H1 (cell line): ENCODE measurements at regions not wholly inside any gene's neighbourhood (a gene's known extent, or its start where the extent isn't known, plus 50 kb on each side); places are given as distances from the start of the nearest gene placed in this dataset.

Experiments used
- CTCF ChIA-PET: fragments of 300-600 bp; sonication (Branson Sonifier 250); formaldehyde crosslinking; loops from one replicate; lab custom pipeline; 2021; ENCODE audit not compliant: partially characterized antibody; lab: Charles Lee
- POLR2A ChIA-PET: fragments of 300-600 bp; sonication (Branson Sonifier 250); formaldehyde crosslinking; loops from one replicate; lab custom pipeline; 2021; ENCODE audit warnings: inconsistent platforms; ENCODE audit not compliant: partially characterized antibody; lab: Charles Lee
- DNase-seq, 2 experiments: peaks; one replicate each; pipeline versions ENCODE4 v3.0.0 to v3.0.0-alpha.2; 2010 to 2022; ENCODE audit warnings: low spot score in 2 of 2, low read depth in 1 of 2, mixed read lengths in 1 of 2
- FAIRE-seq: peaks from 2 replicates; lab custom pipeline; 2011; peaks lifted over from hg19 to GRCh38; lab: Jason Lieb, UNC
- H2AFZ ChIP-seq: 2 replicates; pipeline ENCODE4 v1.8.1; 2012; ENCODE audit warnings: low read length, inconsistent platforms
- H2AK5ac ChIP-seq: 2 replicates; pipeline ENCODE4 v1.6.1; 2013; ENCODE audit warnings: low read depth, low read length
- H2BK120ac ChIP-seq: replicated peaks from 2 replicates; pipeline ENCODE3; 2013; ENCODE audit warnings: low read depth, low read length, inconsistent platforms
- H2BK12ac ChIP-seq: 2 replicates; pipeline ENCODE4 v1.6.1; 2013; ENCODE audit warnings: low read depth, low read length
- H2BK15ac ChIP-seq: 2 replicates; pipeline ENCODE4 v1.6.1; 2013; ENCODE audit warnings: low read length
- H2BK20ac ChIP-seq: 2 replicates; pipeline ENCODE4 v1.6.1; 2013; ENCODE audit warnings: low read length
- H2BK5ac ChIP-seq: 2 replicates; pipeline ENCODE4 v1.6.1; 2013; ENCODE audit warnings: low read depth, low read length
- H3K14ac ChIP-seq: 2 replicates; pipeline ENCODE4 v1.6.1; 2013; ENCODE audit warnings: inconsistent platforms; ENCODE audit not compliant: insufficient read length
- H3K18ac ChIP-seq: 2 replicates; pipeline ENCODE4 v1.6.1; 2013; ENCODE audit warnings: low read length; ENCODE audit errors: extremely low read depth
- H3K23ac ChIP-seq: 2 replicates; pipeline ENCODE4 v1.6.1; 2013; ENCODE audit warnings: inconsistent platforms; ENCODE audit not compliant: insufficient read length
- H3K23me2 ChIP-seq: 2 replicates; pipeline ENCODE4 v1.6.1; 2013; ENCODE audit warnings: low read depth, low read length
- H3K27ac ChIP-seq: 2 replicates; pipeline ENCODE4 v1.6.1; 2011; ENCODE audit warnings: low read depth, low read length, inconsistent platforms
- H3K27me3 ChIP-seq, 4 experiments: replicated peaks in 1 of 4; 1 replicate in 1 of 4; 2 replicates in 3 of 4; pipeline versions ENCODE4 v1.6.1 to v1.8.1; 2011 to 2013; ENCODE audit warnings: low read length in 3 of 4, mild to moderate bottlenecking in 3 of 4, inconsistent platforms in 2 of 4, mixed read lengths in 2 of 4, moderate library complexity in 1 of 4; ENCODE audit not compliant: control insufficient read depth in 3 of 4, insufficient read depth in 3 of 4; ENCODE audit errors: extremely low read depth in 1 of 4
- H3K36me3 ChIP-seq, 4 experiments: 2 replicates each; pipeline versions ENCODE4 v1.6.1 to v1.8.1; 2011 to 2013; ENCODE audit warnings: mild to moderate bottlenecking in 4 of 4, low read length in 3 of 4, moderate library complexity in 2 of 4, control low read depth in 1 of 4, inconsistent platforms in 1 of 4; ENCODE audit not compliant: insufficient read depth in 4 of 4, control insufficient read depth in 2 of 4
- H3K4ac ChIP-seq: replicated peaks from 2 replicates; pipeline ENCODE3; 2013; ENCODE audit warnings: low read length, low read depth, mixed read lengths, inconsistent platforms; ENCODE audit not compliant: insufficient read length
- H3K4me1 ChIP-seq, 4 experiments: replicated peaks in 1 of 4; 1 replicate in 1 of 4; 2 replicates in 3 of 4; pipeline versions ENCODE4 v1.6.1 to v1.8.1; 2011 to 2013; ENCODE audit warnings: low read length in 3 of 4, inconsistent platforms in 2 of 4, mixed read lengths in 1 of 4; ENCODE audit not compliant: insufficient read depth in 4 of 4, control insufficient read depth in 3 of 4
- H3K4me2 ChIP-seq, 2 experiments: 2 replicates each; pipeline versions ENCODE4 v1.6.1 to v1.8.1; 2011 to 2013; ENCODE audit warnings: low read depth in 2 of 2, low read length in 2 of 2, control low read depth in 1 of 2, inconsistent platforms in 1 of 2, mild to moderate bottlenecking in 1 of 2; ENCODE audit not compliant: insufficient read depth in 1 of 2
- H3K4me3 ChIP-seq, 4 experiments: fragments of 200-600, 300-600 bp in 1 of 4; sonication (generic), shearing (Covaris generic), sonication (Bioruptor Twin) in 1 of 4; 2 replicates each; pipeline versions ENCODE4 v1.5.1 to v1.8.1; 2011 to 2016; ENCODE audit warnings: low read length in 4 of 4, low read depth in 3 of 4, control low read depth in 2 of 4, inconsistent platforms in 2 of 4, mild to moderate bottlenecking in 2 of 4, mixed read lengths in 1 of 4, moderate library complexity in 1 of 4; ENCODE audit not compliant: insufficient read depth in 2 of 4; ENCODE audit errors: extremely low read depth in 1 of 4
- H3K56ac ChIP-seq: replicated peaks from 2 replicates; pipeline ENCODE3; 2013; ENCODE audit warnings: low read depth, mild to moderate bottlenecking, mixed read lengths, low read length, inconsistent platforms; ENCODE audit not compliant: insufficient read length
- H3K79me1 ChIP-seq: 2 replicates; pipeline ENCODE4 v1.6.1; 2013; ENCODE audit warnings: low read depth, low read length, control low read depth
- H3K79me2 ChIP-seq, 2 experiments: 2 replicates each; pipeline versions ENCODE4 v1.6.1 to v1.8.1; 2012 to 2013; ENCODE audit warnings: low read length in 2 of 2, mild to moderate bottlenecking in 2 of 2, inconsistent platforms in 1 of 2; ENCODE audit not compliant: insufficient read depth in 2 of 2, control insufficient read depth in 1 of 2
- H3K9ac ChIP-seq, 4 experiments: replicated peaks in 1 of 4; 1 replicate in 1 of 4; 2 replicates in 3 of 4; pipeline versions ENCODE4 v1.6.1 to v1.8.1; 2011 to 2013; ENCODE audit warnings: low read depth in 3 of 4, low read length in 3 of 4, control low read depth in 2 of 4, mild to moderate bottlenecking in 2 of 4, moderate library complexity in 2 of 4, inconsistent platforms in 1 of 4; ENCODE audit errors: extremely low read depth in 1 of 4
- H3K9me3 ChIP-seq, 2 experiments: 2 replicates each; pipeline versions ENCODE4 v1.6.1 to v1.8.1; 2012 to 2013; ENCODE audit warnings: mild to moderate bottlenecking in 2 of 2, moderate library complexity in 2 of 2, control low read depth in 1 of 2, inconsistent platforms in 1 of 2, low read depth in 1 of 2, low read length in 1 of 2, mixed read lengths in 1 of 2; ENCODE audit not compliant: insufficient read depth in 2 of 2
- H4K20me1 ChIP-seq, 2 experiments: replicated peaks in 1 of 2; 2 replicates each; pipeline versions ENCODE3 to v1.8.1; 2011 to 2013; ENCODE audit warnings: inconsistent platforms in 2 of 2, low read length in 2 of 2, mild to moderate bottlenecking in 1 of 2; ENCODE audit not compliant: insufficient read depth in 2 of 2, control insufficient read depth in 1 of 2
- H4K5ac ChIP-seq: 2 replicates; pipeline ENCODE4 v1.6.1; 2013; ENCODE audit warnings: low read length, low read depth, mixed read lengths, inconsistent platforms; ENCODE audit not compliant: insufficient read length
- H4K8ac ChIP-seq: 2 replicates; pipeline ENCODE4 v1.8.0; 2013; ENCODE audit warnings: mild to moderate bottlenecking, moderate library complexity, low read length, inconsistent platforms; ENCODE audit not compliant: insufficient read depth; ENCODE audit errors: extremely low read depth
- H4K91ac ChIP-seq: replicated peaks from 2 replicates; pipeline ENCODE3; 2013; ENCODE audit warnings: low read length, mixed read lengths, inconsistent platforms; ENCODE audit not compliant: insufficient read length
- EZH2 ChIP-seq: fragments of 200-600 bp; sonication (generic); IDR thresholded peaks from 2 replicates; pipeline ENCODE4 v1.7.1; 2012; ENCODE audit warnings: low read depth, mild to moderate bottlenecking, moderate library complexity, low read length, inconsistent platforms; ENCODE audit not compliant: severe bottlenecking
- HDAC2 ChIP-seq, 2 experiments: fragments of 300-600 bp in 1 of 2; sonication (generic) in 1 of 2; IDR thresholded peaks; 2 replicates each; pipeline ENCODE4 v1.6.1; 2011 to 2012; ENCODE audit warnings: low read depth in 2 of 2, low read length in 2 of 2, mild to moderate bottlenecking in 2 of 2, moderate library complexity in 2 of 2, borderline replicate concordance in 1 of 2, inconsistent platforms in 1 of 2
- KDM1A ChIP-seq: fragments of 200-600, 300-600 bp; sonication (generic); IDR thresholded peaks from 2 replicates; pipeline ENCODE4 v1.7.1; 2016; ENCODE audit warnings: mild to moderate bottlenecking, low read length, borderline replicate concordance
- NANOG ChIP-seq: IDR thresholded peaks from 2 replicates; pipeline ENCODE4 v1.6.1; 2011; ENCODE audit warnings: low read length, low read depth, mild to moderate bottlenecking, inconsistent platforms; ENCODE audit not compliant: insufficient read depth, poor library complexity, severe bottlenecking
- SP2 ChIP-seq: IDR thresholded peaks from 2 replicates; pipeline ENCODE4 v1.6.1; 2012; ENCODE audit warnings: mild to moderate bottlenecking, low read length, inconsistent platforms
- WGBS, 2 experiments: shearing (Covaris generic) in 1 of 2; methylation state at CpG; one replicate each; pipeline versions ENCODE4 v1.1.6 to v1.1.7; 2013 to 2015; ENCODE audit warnings: low lambda C conversion rate in 2 of 2, mixed read lengths in 2 of 2, inconsistent platforms in 1 of 2, low coverage in 1 of 2, missing lambda C conversion rate in 1 of 2; ENCODE audit not compliant: insufficient replicate concordance in 2 of 2, insufficient coverage in 1 of 2, insufficient read length in 1 of 2; ENCODE audit errors: extremely low coverage in 1 of 2, missing lambda C conversion rate in 1 of 2; 5-methylcytosine and 5-hydroxymethylcytosine counted together
- TF ChIP-seq, protein P1 (sequence below): IDR thresholded peaks from 2 replicates; pipeline ENCODE4 v1.6.1; 2011; ENCODE audit warnings: low read length, improper control_type of control experiment
- TF ChIP-seq, protein P2 (sequence below), 3 experiments: IDR thresholded peaks; 1 replicate in 2 of 3; 2 replicates in 1 of 3; pipeline versions ENCODE4 v1.5.1 to v1.6.1; 2011; ENCODE audit warnings: low read length in 3 of 3, mild to moderate bottlenecking in 3 of 3, inconsistent platforms in 2 of 3, low read depth in 1 of 3, moderate library complexity in 1 of 3; ENCODE audit not compliant: insufficient read depth in 1 of 3; ENCODE audit errors: control extremely low read depth in 1 of 3

DNA sequence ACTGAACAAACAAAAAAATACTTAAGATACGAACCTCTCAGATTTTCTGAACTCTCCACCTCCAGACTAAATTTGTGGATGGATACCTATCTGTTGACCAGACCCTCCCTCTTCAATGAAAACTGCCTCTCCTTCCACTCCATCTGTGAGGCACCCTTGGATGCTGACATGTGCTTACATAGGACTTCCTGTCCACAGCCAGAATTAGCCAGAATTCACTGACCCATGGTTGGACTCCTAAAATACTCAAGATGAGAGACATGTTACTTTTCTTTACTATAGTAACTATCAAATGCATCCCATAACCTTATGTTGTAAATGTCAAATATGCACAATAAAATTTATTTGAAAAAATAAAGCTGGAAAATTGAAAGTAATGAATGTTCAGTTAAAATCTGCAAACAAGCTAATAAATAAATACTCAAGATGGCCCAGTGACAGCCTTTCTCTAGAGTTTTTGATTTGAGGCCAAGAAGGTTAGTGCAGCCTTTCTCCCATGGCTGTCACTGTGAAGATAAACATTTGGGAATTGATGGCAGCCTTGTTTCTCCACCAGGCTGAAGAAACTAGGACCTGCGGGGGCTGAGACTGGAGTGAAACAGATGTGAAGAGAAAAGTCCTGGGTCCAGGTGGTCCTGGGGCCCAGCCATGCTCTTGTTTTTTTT is 287.0 kb downstream of the ZEB1 start:
- Histone ChIP-seq H3K27me3 (no peaks in the 10 kb centered on the region), H2AK5ac (no peak overlapping the region; the same call in 1 of the 2 replicates), H3K4me1 (peaks cover 2 to 9% (median 5%) of the 10 kb centered on the region in 4 experiments), H3K4me2 (no peak overlapping the region), H2BK12ac (no peak overlapping the region), H3K27ac (no peak overlapping the region), H3K14ac (no peak overlapping the region), H3K79me1 (no peaks in the 10 kb centered on the region), H3K23me2 (peaks cover 7% of the 10 kb centered on the region; the same call in 1 of the 2 replicates), H3K23ac (no peak overlapping the region), H3K36me3 (no peaks in the 10 kb centered on the region), H3K18ac (no peak overlapping the region), H3K79me2 (no peaks in the 10 kb centered on the region), H2AFZ (no peak overlapping the region), H4K20me1 (no peaks in the 10 kb centered on the region), H2BK120ac (no peak overlapping the region), H3K4me3 (no peak overlapping the region), H2BK20ac (no peak overlapping the region), H4K8ac (no peak overlapping the region; the same call in 1 of the 2 replicates), H3K4ac (no peak overlapping the region), H3K9me3 (no peaks in the 10 kb centered on the region), H3K9ac (no peak overlapping the region), H3K56ac (no peak overlapping the region), H4K91ac (no peak overlapping the region), H4K5ac (no peak overlapping the region), H2BK15ac (no peak overlapping the region), H2BK5ac (no peak overlapping the region)
- DNase-seq (no peak), FAIRE-seq (no peak)
- POLR2A ChIA-PET: no interaction called here
- CTCF ChIA-PET: interaction anchor here (7.8 kb wide), 1 partner anchor 15 kb away, joined by 39 read pairs; no protein-coding TSS in a partner anchor
- WGBS, 2 experiments: 89% methylated on average over 2 of the region's 2 CpGs; no CpG with 5 or more reads in 1 of the 2 experiments
- TF ChIP-seq NANOG (no peak), EZH2 (no peak), HDAC2 (IDR thresholded peaks at IDR 0.05; ENCODE audit: borderline replicate concordance in 1 of 2, low read depth in 2 of 2, low read length in 2 of 2) (no peak), SP2 (no peak), KDM1A (no peak)
- TF ChIP-seq, protein P1, sequence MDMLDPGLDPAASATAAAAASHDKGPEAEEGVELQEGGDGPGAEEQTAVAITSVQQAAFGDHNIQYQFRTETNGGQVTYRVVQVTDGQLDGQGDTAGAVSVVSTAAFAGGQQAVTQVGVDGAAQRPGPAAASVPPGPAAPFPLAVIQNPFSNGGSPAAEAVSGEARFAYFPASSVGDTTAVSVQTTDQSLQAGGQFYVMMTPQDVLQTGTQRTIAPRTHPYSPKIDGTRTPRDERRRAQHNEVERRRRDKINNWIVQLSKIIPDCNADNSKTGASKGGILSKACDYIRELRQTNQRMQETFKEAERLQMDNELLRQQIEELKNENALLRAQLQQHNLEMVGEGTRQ: no peak
- TF ChIP-seq, protein P2, sequence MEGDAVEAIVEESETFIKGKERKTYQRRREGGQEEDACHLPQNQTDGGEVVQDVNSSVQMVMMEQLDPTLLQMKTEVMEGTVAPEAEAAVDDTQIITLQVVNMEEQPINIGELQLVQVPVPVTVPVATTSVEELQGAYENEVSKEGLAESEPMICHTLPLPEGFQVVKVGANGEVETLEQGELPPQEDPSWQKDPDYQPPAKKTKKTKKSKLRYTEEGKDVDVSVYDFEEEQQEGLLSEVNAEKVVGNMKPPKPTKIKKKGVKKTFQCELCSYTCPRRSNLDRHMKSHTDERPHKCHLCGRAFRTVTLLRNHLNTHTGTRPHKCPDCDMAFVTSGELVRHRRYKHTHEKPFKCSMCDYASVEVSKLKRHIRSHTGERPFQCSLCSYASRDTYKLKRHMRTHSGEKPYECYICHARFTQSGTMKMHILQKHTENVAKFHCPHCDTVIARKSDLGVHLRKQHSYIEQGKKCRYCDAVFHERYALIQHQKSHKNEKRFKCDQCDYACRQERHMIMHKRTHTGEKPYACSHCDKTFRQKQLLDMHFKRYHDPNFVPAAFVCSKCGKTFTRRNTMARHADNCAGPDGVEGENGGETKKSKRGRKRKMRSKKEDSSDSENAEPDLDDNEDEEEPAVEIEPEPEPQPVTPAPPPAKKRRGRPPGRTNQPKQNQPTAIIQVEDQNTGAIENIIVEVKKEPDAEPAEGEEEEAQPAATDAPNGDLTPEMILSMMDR (IDR thresholded peaks at IDR 0.05; ENCODE audit: control extremely low read depth in 1 of 3, insufficient read depth in 1 of 3, low read depth in 1 of 3, low read length in 3 of 3): no peak
